SK-N-SH treated with all-trans-retinoic acid at 6 μM for 48 hours (cell line): ENCODE measurements at regions not wholly inside any gene's neighbourhood (a gene's known extent, or its start where the extent isn't known, plus 50 kb on each side); places are given as distances from the start of the nearest gene placed in this dataset.

Experiments
- ATAC-seq: fragments of 200-7000 bp; cut with Tn5 transposase; 3 replicates; pipeline ENCODE4 v1.9.1; 2020; ENCODE audit warnings: mild to moderate bottlenecking, moderate library complexity
- BACH2 ChIP-seq: fragments of 250-450 bp; sonication (Bioruptor Pico); IDR thresholded peaks from 2 replicates; pipeline ENCODE4 v1.9.0; 2021; ENCODE audit warnings: mild to moderate bottlenecking, borderline replicate concordance
- CSDC2 ChIP-seq: fragments of 250-450 bp; sonication (Bioruptor Pico); IDR thresholded peaks from 2 replicates; pipeline ENCODE4 v1.5.0; 2020; ENCODE audit warnings: mild to moderate bottlenecking, moderate library complexity
- ESRRG ChIP-seq: fragments of 250-450 bp; sonication (Bioruptor Pico); IDR thresholded peaks from 2 replicates; pipeline ENCODE4 v1.6.1; 2021; ENCODE audit warnings: mild to moderate bottlenecking
- GLIS3 ChIP-seq: fragments of 250-450 bp; sonication (Bioruptor Pico); IDR thresholded peaks from 2 replicates; pipeline ENCODE4 v1.5.0; 2020; ENCODE audit warnings: mild to moderate bottlenecking, moderate library complexity
- ISL1 ChIP-seq: fragments of 250-450 bp; sonication (Bioruptor Pico); IDR thresholded peaks from 2 replicates; pipeline ENCODE4 v2.1.2; 2022; ENCODE audit warnings: mild to moderate bottlenecking, moderate library complexity
- OSR1 ChIP-seq: fragments of 250-450 bp; sonication (Bioruptor Pico); IDR thresholded peaks from 2 replicates; pipeline ENCODE4 v1.8.0; 2022; ENCODE audit warnings: moderate library complexity, mild to moderate bottlenecking, inconsistent platforms
- PPARA ChIP-seq: fragments of 250-450 bp; sonication (Bioruptor Pico); IDR thresholded peaks from 2 replicates; pipeline ENCODE4 v1.5.0; 2020; ENCODE audit warnings: mild to moderate bottlenecking, borderline replicate concordance
- RARB ChIP-seq: fragments of 250-450 bp; sonication (Bioruptor Pico); IDR thresholded peaks from 2 replicates; pipeline ENCODE4 v1.8.0; 2021; ENCODE audit warnings: mild to moderate bottlenecking, moderate library complexity
- TCF4 ChIP-seq: fragments of 250-450 bp; sonication (Bioruptor Pico); IDR thresholded peaks from 2 replicates; pipeline ENCODE4 v1.8.0; 2021; ENCODE audit warnings: mild to moderate bottlenecking, moderate library complexity, borderline replicate concordance
- TOX ChIP-seq: fragments of 250-450 bp; sonication (Bioruptor Pico); IDR thresholded peaks from 2 replicates; pipeline ENCODE4 v1.8.0; 2021; ENCODE audit warnings: mild to moderate bottlenecking, moderate library complexity, borderline replicate concordance
- ZC3H10 ChIP-seq: fragments of 250-450 bp; sonication (Bioruptor Pico); IDR thresholded peaks from 2 replicates; pipeline ENCODE4 v1.5.1; 2021; ENCODE audit warnings: mild to moderate bottlenecking, moderate library complexity
- ZFP3 ChIP-seq: fragments of 250-450 bp; sonication (Bioruptor Pico); IDR thresholded peaks from 2 replicates; pipeline ENCODE4 v1.5.0; 2020; ENCODE audit warnings: mild to moderate bottlenecking, moderate library complexity
- ZFP30 ChIP-seq: fragments of 450-650 bp; formaldehyde crosslinking; IDR thresholded peaks from 2 replicates; pipeline ENCODE4 v1.5.0; 2022; ENCODE audit warnings: mild to moderate bottlenecking, moderate library complexity
- ZNF565 ChIP-seq: fragments of 450-650 bp; formaldehyde crosslinking; conservative IDR thresholded peaks from 2 replicates; pipeline ENCODE4 v1.5.0; 2020; ENCODE audit warnings: low read depth, mild to moderate bottlenecking, moderate library complexity
- ZNF70 ChIP-seq: fragments of 450-650 bp; formaldehyde crosslinking; IDR thresholded peaks from 2 replicates; pipeline ENCODE4 v1.5.0; 2020; ENCODE audit warnings: mild to moderate bottlenecking, moderate library complexity
- ZNF8 ChIP-seq: fragments of 450-650 bp; formaldehyde crosslinking; IDR thresholded peaks from 2 replicates; pipeline ENCODE4 v1.5.0; 2020; ENCODE audit warnings: mild to moderate bottlenecking, moderate library complexity
- TF ChIP-seq, protein P1 (sequence below): fragments of 250-450 bp; sonication (Bioruptor Pico); IDR thresholded peaks from 2 replicates; pipeline ENCODE4 v1.5.1; 2021; ENCODE audit warnings: mild to moderate bottlenecking, moderate library complexity
- TF ChIP-seq, protein P2 (sequence below): fragments of 250-450 bp; sonication (Bioruptor Pico); IDR thresholded peaks from 2 replicates; pipeline ENCODE4 v1.8.0; 2021; ENCODE audit warnings: low read depth, mild to moderate bottlenecking, moderate library complexity, borderline replicate concordance
- TF ChIP-seq, protein P3 (sequence below): fragments of 250-450 bp; sonication (Bioruptor Pico); IDR thresholded peaks from 2 replicates; pipeline ENCODE4 v1.5.1; 2020; ENCODE audit warnings: low read depth, mild to moderate bottlenecking, moderate library complexity
- TF ChIP-seq, protein P4 (sequence below): fragments of 250-450 bp; sonication (Bioruptor Pico); IDR thresholded peaks from 2 replicates; pipeline ENCODE4 v1.5.0; 2020; ENCODE audit warnings: mild to moderate bottlenecking, moderate library complexity

DNA sequence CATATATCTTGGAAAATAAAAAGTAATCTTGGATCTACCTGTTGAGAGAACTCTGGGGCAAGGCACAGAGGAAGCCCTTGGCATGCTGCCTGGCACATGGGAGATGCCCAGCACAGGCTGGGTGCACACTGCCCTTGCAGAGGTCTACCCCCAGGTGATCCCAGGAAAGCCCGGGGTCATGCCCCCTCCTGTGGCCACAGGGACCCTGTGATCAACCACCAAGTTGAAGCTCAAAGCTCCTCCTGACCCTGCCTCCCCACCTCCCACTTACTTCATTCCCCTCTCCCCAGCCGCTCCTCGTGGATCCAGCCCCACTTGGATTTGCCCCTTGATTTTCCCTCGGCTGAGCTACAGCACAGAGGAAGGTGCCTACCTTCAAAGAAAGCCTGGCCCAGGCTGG lies 62.7 kb upstream of the LARS2 start (continued):
- no peak for TF ChIP-seq CSDC2 (CRISPR knock-in tag)
- TF ChIP-seq, all 23 proteins: peak for 0

DNA sequence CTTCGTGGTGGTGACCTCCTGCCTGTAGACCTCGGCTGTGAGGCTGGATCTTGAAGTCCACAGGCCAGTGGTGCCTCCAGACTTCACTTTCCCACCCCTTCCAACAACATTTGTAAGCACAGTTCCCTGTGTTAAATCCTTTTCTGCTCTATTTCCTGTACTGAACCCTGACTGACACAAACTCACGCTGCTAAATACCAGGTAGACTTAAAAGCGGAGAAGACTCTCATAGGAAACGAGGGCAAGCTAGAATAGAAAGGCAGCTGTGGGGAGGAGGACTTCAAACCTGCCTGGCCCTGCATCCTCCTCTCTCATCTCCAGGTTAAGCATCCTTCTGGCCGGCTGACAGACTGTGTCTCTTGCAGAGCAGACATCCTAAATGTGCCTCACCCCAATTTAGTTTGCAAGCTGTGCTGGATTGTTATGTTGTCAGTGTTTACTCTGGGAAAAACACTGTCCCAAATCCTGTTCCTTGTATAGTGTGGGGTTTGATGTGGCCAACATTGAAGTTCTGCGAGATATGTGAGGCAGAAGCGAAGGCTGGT lies 58.5 kb upstream of the LARS2 start:
- no peak for ATAC-seq
- TF ChIP-seq PPARA, result no peak
- no peak for TF ChIP-seq ZFP3 (CRISPR knock-in tag)
- no peak for TF ChIP-seq ISL1
- no peak for TF ChIP-seq OSR1 (CRISPR knock-in tag)
- no peak for TF ChIP-seq CSDC2 (CRISPR knock-in tag)
- TF ChIP-seq, protein P1, sequence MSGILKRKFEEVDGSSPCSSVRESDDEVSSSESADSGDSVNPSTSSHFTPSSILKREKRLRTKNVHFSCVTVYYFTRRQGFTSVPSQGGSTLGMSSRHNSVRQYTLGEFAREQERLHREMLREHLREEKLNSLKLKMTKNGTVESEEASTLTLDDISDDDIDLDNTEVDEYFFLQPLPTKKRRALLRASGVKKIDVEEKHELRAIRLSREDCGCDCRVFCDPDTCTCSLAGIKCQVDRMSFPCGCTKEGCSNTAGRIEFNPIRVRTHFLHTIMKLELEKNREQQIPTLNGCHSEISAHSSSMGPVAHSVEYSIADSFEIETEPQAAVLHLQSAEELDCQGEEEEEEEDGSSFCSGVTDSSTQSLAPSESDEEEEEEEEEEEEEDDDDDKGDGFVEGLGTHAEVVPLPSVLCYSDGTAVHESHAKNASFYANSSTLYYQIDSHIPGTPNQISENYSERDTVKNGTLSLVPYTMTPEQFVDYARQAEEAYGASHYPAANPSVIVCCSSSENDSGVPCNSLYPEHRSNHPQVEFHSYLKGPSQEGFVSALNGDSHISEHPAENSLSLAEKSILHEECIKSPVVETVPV (CRISPR knock-in tag), result no peak
- no peak for TF ChIP-seq RARB (CRISPR knock-in tag)
- TF ChIP-seq ZNF8, result no peak
- TF ChIP-seq TOX (CRISPR knock-in tag), result no peak
- TF ChIP-seq, protein P2, sequence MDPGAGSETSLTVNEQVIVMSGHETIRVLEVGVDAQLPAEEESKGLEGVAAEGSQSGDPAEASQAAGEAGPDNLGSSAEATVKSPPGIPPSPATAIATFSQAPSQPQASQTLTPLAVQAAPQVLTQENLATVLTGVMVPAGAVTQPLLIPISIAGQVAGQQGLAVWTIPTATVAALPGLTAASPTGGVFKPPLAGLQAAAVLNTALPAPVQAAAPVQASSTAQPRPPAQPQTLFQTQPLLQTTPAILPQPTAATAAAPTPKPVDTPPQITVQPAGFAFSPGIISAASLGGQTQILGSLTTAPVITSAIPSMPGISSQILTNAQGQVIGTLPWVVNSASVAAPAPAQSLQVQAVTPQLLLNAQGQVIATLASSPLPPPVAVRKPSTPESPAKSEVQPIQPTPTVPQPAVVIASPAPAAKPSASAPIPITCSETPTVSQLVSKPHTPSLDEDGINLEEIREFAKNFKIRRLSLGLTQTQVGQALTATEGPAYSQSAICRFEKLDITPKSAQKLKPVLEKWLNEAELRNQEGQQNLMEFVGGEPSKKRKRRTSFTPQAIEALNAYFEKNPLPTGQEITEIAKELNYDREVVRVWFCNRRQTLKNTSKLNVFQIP (CRISPR knock-in tag), result no peak
- TF ChIP-seq ZFP30 (CRISPR knock-in tag), result no peak
- no peak for TF ChIP-seq ZC3H10
- TF ChIP-seq ZNF565 (CRISPR knock-in tag), result no peak
- TF ChIP-seq BACH2 (CRISPR knock-in tag), result no peak
- TF ChIP-seq ESRRG (CRISPR knock-in tag), result no peak
- TF ChIP-seq, protein P3, sequence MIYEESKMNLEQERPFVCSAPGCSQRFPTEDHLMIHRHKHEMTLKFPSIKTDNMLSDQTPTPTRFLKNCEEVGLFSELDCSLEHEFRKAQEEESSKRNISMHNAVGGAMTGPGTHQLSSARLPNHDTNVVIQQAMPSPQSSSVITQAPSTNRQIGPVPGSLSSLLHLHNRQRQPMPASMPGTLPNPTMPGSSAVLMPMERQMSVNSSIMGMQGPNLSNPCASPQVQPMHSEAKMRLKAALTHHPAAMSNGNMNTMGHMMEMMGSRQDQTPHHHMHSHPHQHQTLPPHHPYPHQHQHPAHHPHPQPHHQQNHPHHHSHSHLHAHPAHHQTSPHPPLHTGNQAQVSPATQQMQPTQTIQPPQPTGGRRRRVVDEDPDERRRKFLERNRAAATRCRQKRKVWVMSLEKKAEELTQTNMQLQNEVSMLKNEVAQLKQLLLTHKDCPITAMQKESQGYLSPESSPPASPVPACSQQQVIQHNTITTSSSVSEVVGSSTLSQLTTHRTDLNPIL (CRISPR knock-in tag), result no peak

DNA sequence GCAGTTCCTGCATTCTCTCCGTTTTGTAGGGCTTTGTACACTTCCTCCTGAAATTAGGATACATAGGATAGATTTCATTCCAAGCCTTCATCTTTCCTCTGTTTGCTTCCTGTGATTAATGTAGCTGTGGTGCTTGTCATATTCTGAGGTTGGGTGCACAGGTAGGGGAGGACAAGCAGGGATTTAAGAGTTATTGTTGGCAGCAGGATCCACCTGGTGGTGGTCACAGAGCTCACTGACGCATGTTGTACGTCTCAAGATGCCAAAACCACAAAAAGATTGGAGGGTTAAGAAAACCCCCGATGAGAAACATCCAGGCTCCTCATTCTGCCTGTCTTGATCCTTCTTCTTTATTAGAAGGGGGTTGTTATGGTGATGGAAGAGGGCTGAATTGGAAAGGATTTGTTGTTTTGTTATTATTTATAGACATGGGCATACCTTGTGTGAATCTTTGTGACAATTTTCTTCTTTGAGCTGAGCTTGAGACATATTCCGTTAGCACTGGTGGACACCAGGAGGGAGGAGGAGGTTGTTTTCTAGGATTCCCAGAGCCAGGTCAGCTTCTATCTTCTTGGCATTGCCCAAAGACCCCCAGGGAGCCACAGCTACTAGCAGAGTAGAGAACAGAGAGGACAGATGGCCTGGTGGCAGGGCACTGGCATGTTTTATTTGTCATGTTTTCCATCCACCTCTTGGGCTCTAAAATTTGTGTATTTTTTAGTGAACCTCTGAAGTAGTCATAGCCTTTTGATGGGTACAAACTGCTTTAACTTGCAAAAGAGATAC lies 57.7 kb upstream of the LARS2 start:
- no peak for TF ChIP-seq ZNF565 (CRISPR knock-in tag)
- no peak for TF ChIP-seq ZFP30 (CRISPR knock-in tag)
- no peak for TF ChIP-seq PPARA
- no peak for TF ChIP-seq CSDC2 (CRISPR knock-in tag)
- TF ChIP-seq, protein P4, sequence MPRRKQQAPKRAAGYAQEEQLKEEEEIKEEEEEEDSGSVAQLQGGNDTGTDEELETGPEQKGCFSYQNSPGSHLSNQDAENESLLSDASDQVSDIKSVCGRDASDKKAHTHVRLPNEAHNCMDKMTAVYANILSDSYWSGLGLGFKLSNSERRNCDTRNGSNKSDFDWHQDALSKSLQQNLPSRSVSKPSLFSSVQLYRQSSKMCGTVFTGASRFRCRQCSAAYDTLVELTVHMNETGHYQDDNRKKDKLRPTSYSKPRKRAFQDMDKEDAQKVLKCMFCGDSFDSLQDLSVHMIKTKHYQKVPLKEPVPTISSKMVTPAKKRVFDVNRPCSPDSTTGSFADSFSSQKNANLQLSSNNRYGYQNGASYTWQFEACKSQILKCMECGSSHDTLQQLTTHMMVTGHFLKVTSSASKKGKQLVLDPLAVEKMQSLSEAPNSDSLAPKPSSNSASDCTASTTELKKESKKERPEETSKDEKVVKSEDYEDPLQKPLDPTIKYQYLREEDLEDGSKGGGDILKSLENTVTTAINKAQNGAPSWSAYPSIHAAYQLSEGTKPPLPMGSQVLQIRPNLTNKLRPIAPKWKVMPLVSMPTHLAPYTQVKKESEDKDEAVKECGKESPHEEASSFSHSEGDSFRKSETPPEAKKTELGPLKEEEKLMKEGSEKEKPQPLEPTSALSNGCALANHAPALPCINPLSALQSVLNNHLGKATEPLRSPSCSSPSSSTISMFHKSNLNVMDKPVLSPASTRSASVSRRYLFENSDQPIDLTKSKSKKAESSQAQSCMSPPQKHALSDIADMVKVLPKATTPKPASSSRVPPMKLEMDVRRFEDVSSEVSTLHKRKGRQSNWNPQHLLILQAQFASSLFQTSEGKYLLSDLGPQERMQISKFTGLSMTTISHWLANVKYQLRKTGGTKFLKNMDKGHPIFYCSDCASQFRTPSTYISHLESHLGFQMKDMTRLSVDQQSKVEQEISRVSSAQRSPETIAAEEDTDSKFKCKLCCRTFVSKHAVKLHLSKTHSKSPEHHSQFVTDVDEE (CRISPR knock-in tag), result no peak
- no peak for TF ChIP-seq GLIS3 (CRISPR knock-in tag)
- no peak for TF ChIP-seq OSR1 (CRISPR knock-in tag)
- TF ChIP-seq ZNF70 (CRISPR knock-in tag), result no peak
- no peak for TF ChIP-seq TOX (CRISPR knock-in tag)
- TF ChIP-seq ISL1, result no peak
- TF ChIP-seq ZNF8, result no peak
- TF ChIP-seq TCF4 (CRISPR knock-in tag), result no peak
- TF ChIP-seq ZFP3 (CRISPR knock-in tag), result no peak
- TF ChIP-seq, protein P1 (CRISPR knock-in tag), result no peak
- TF ChIP-seq RARB (CRISPR knock-in tag), result no peak
- no peak for TF ChIP-seq ZC3H10
- ATAC-seq, result no peak
